Hepatocyte (in vitro differentiated cells): ENCODE measurements at regions not wholly inside any gene's neighbourhood (a gene's known extent, or its start where the extent isn't known, plus 50 kb on each side); places are given as distances from the start of the nearest gene placed in this dataset.
"Not testable (repeated sequence)": the region's sequence is repeated elsewhere in the genome, so short reads cannot be mapped to it uniquely, and the experiment has no call there.

Experiments
- CTCF ChIP-seq: fragments of 200-600 bp; sonication (generic); IDR thresholded peaks from 2 replicates; pipeline ENCODE4 v1.5.1; 2016; ENCODE audit warnings: antibody characterized with exemption, mild to moderate bottlenecking; ENCODE audit not compliant: poor library complexity
- EZH2phosphoT487 ChIP-seq: fragments of 200-600 bp; sonication (generic); IDR thresholded peaks from one replicate; pipeline ENCODE4 v1.6.1; 2018; ENCODE audit warnings: antibody characterized with exemption, mild to moderate bottlenecking, low read depth, moderate library complexity; ENCODE audit not compliant: unreplicated experiment, severe bottlenecking

GRCh38 chr2:110310988-110311475, 98.7 kb upstream of the MTLN start:
- TF ChIP-seq EZH2phosphoT487, CTCF: not testable (repeated sequence)
